GM21423 (cell line): ENCODE measurements at regions not wholly inside any gene's neighbourhood (a gene's known extent, or its start where the extent isn't known, plus 50 kb on each side); places are given as distances from the start of the nearest gene placed in this dataset.
"Not testable (repeated sequence)": the region's sequence is repeated elsewhere in the genome, so short reads cannot be mapped to it uniquely, and the experiment has no call there.

Experiments used
- ATAC-seq: cut with Tn5 transposase; IDR thresholded peaks from one replicate; pipeline ENCODE4 v1.9.1; 2021; ENCODE audit warnings: mild to moderate bottlenecking, moderate library complexity; ENCODE audit not compliant: unreplicated experiment

GRCh38 chr3:72628065-72628464 is 220.2 kb downstream of the SHQ1 start:
- no peak for ATAC-seq

- ATAC-seq: no peak
Observed at GRCh38 chr3:72627271-72627670, 221.0 kb downstream of the SHQ1 start.

GRCh38 chr3:72625602-72626337 is 222.5 kb downstream of the SHQ1 start:
- ATAC-seq: no peak

GRCh38 chr3:72624656-72625055 is 223.6 kb downstream of the SHQ1 start:
- ATAC-seq: no peak

GRCh38 chr3:72618739-72619138 is 229.5 kb downstream of the SHQ1 start:
- no peak for ATAC-seq

- no peak for ATAC-seq
Observed at GRCh38 chr3:72617424-72618024, 230.7 kb downstream of the SHQ1 start.

- no peak for ATAC-seq
Observed at GRCh38 chr3:72615776-72616175, 232.5 kb downstream of the SHQ1 start.

GRCh38 chr3:72615182-72615581 is 233.1 kb downstream of the SHQ1 start:
- ATAC-seq: no peak

GRCh38 chr3:72614394-72615074 is 233.7 kb downstream of the SHQ1 start:
- no peak for ATAC-seq

GRCh38 chr3:72613871-72614270 is 234.4 kb downstream of the SHQ1 start:
- no peak for ATAC-seq

- ATAC-seq: not testable (repeated sequence)
Observed at GRCh38 chr3:72609114-72609513, 239.1 kb downstream of the SHQ1 start.

GRCh38 chr3:72606005-72606800 is 242.0 kb downstream of the SHQ1 start:
- ATAC-seq: no peak

- no peak for ATAC-seq
Observed at GRCh38 chr3:72604328-72604727, 243.9 kb downstream of the SHQ1 start.

GRCh38 chr3:72601983-72602750 is 246.1 kb downstream of the SHQ1 start:
- no peak for ATAC-seq

GRCh38 chr3:72601060-72601459 is 247.2 kb downstream of the SHQ1 start:
- ATAC-seq: no peak

GRCh38 chr3:72597756-72598195 is 250.5 kb downstream of the SHQ1 start:
- ATAC-seq: no peak

GRCh38 chr3:72597043-72597442 is 251.2 kb downstream of the SHQ1 start:
- no peak for ATAC-seq

GRCh38 chr3:72595927-72596610 is 252.2 kb downstream of the SHQ1 start:
- no peak for ATAC-seq

GRCh38 chr3:72595376-72595775 is 252.9 kb downstream of the SHQ1 start:
- ATAC-seq: no peak
